Activated B cell treated with CpG ODN at 0.5 μM for 24 hours (primary cell): ENCODE measurements at regions not wholly inside any gene's neighbourhood (a gene's known extent, or its start where the extent isn't known, plus 50 kb on each side); places are given as distances from the start of the nearest gene placed in this dataset.

Source experiments
- ATAC-seq: fragments of 200-7000 bp; cut with Tn5 transposase; one replicate; pipeline ENCODE4 v1.10.0; 2021; ENCODE audit warnings: low read depth, mild to moderate bottlenecking, moderate library complexity
- CTCF ChIA-PET: fragments of 350-600 bp; sonication (Branson Sonifier 250); formaldehyde crosslinking; loops from one replicate; lab custom pipeline; 2021; ENCODE audit warnings: antibody characterized with exemption; lab: Charles Lee
- POLR2A ChIA-PET: fragments of 350-600 bp; sonication (Branson Sonifier 250); formaldehyde crosslinking; loops from one replicate; lab custom pipeline; 2021; ENCODE audit warnings: antibody characterized with exemption; lab: Charles Lee
- DNase-seq: peaks from one replicate; pipeline ENCODE4 v3.0.0; 2022
- H3K27ac Mint-ChIP-seq: one replicate; pipeline ENCODE4 v1.8.0; 2020; ENCODE audit warnings: mixed read lengths
- H3K27me3 Mint-ChIP-seq: one replicate; pipeline ENCODE4 v1.8.0; 2021; ENCODE audit warnings: mixed read lengths
- H3K36me3 Mint-ChIP-seq: one replicate; pipeline ENCODE4 v1.8.0; 2021; ENCODE audit warnings: low read depth, mixed read lengths
- H3K4me1 Mint-ChIP-seq: one replicate; pipeline ENCODE4 v1.8.0; 2021; ENCODE audit warnings: mixed read lengths
- H3K4me3 Mint-ChIP-seq: one replicate; pipeline ENCODE4 v1.8.0; 2020; ENCODE audit warnings: mild to moderate bottlenecking, mixed read lengths
- H3K9me3 Mint-ChIP-seq: one replicate; pipeline ENCODE4 v1.8.0; 2020; ENCODE audit warnings: mixed read lengths
- CTCF ChIP-seq: fragments of 200-600 bp; IDR thresholded peaks from one replicate; pipeline ENCODE4 v1.8.0; 2022; ENCODE audit warnings: antibody characterized with exemption, mild to moderate bottlenecking
- intact Hi-C: fragments of 100-400 bp; cut with micrococcal nuclease; formaldehyde crosslinking; loops from one replicate; pipeline ENCODE4 v1.15.1; 2024

- Mint-ChIP-seq H3K4me1 (no peaks in the 10 kb centered on the region), H3K27ac (no peak overlapping the region), H3K36me3 (no peaks in the 10 kb centered on the region), H3K27me3 (no peaks in the 10 kb centered on the region), H3K9me3 (no peaks in the 10 kb centered on the region), H3K4me3 (no peak overlapping the region)
- intact Hi-C loops, result no loop called here
- TF ChIP-seq CTCF, result no peak
- CTCF ChIA-PET, result no interaction called here
- POLR2A ChIA-PET, result no interaction called here
- ATAC-seq, result no peak
- DNase-seq, result no peak
Measured at GRCh38 chr4:43360296-43360695, 467.8 kb downstream of the GRXCR1 start.

- intact Hi-C loops, result no loop called here
- POLR2A ChIA-PET, result no interaction called here
- no peaks in the 10 kb centered on the region for H3K9me3 Mint-ChIP-seq
- H3K4me3 Mint-ChIP-seq, result no peak overlapping the region
- ATAC-seq (no peak), DNase-seq (no peak)
- H3K27ac Mint-ChIP-seq, result no peak overlapping the region
- H3K36me3 Mint-ChIP-seq, result no peaks in the 10 kb centered on the region
- no peaks in the 10 kb centered on the region for H3K4me1 Mint-ChIP-seq
- CTCF ChIA-PET, result no interaction called here
- no peak for TF ChIP-seq CTCF
- H3K27me3 Mint-ChIP-seq, result no peaks in the 10 kb centered on the region
Measured at GRCh38 chr4:43362875-43363636, 470.5 kb downstream of the GRXCR1 start.

- Mint-ChIP-seq H3K27me3 (no peaks in the 10 kb centered on the region), H3K4me1 (no peaks in the 10 kb centered on the region), H3K27ac (no peak overlapping the region), H3K36me3 (no peaks in the 10 kb centered on the region), H3K9me3 (no peaks in the 10 kb centered on the region), H3K4me3 (no peak overlapping the region)
- intact Hi-C loops, result no loop called here
- no peak for DNase-seq
- ChIA-PET CTCF (no interaction called here), POLR2A (no interaction called here)
- no peak for ATAC-seq
- TF ChIP-seq CTCF, result no peak
Measured at GRCh38 chr4:43369036-43369594, 476.6 kb downstream of the GRXCR1 start.

- H3K4me1 Mint-ChIP-seq, result no peaks in the 10 kb centered on the region
- DNase-seq, result no peak
- H3K27ac Mint-ChIP-seq, result no peak overlapping the region
- H3K36me3 Mint-ChIP-seq, result no peaks in the 10 kb centered on the region
- no peak for TF ChIP-seq CTCF
- H3K27me3 Mint-ChIP-seq, result no peaks in the 10 kb centered on the region
- ChIA-PET CTCF (no interaction called here), POLR2A (no interaction called here)
- H3K4me3 Mint-ChIP-seq, result no peak overlapping the region
- ATAC-seq, result no peak
- H3K9me3 Mint-ChIP-seq, result no peaks in the 10 kb centered on the region
- intact Hi-C loops, result no loop called here
Measured at GRCh38 chr4:43373201-43373600, 480.7 kb downstream of the GRXCR1 start.

- TF ChIP-seq CTCF, result no peak
- ATAC-seq (no peak), DNase-seq (no peak)
- ChIA-PET POLR2A (no interaction called here), CTCF (no interaction called here)
- no peaks in the 10 kb centered on the region for H3K9me3 Mint-ChIP-seq
- no peak overlapping the region for H3K4me3 Mint-ChIP-seq
- H3K27me3 Mint-ChIP-seq, result no peaks in the 10 kb centered on the region
- intact Hi-C loops, result no loop called here
- H3K36me3 Mint-ChIP-seq, result no peaks in the 10 kb centered on the region
- no peaks in the 10 kb centered on the region for H3K4me1 Mint-ChIP-seq
- no peak overlapping the region for H3K27ac Mint-ChIP-seq
Measured at GRCh38 chr4:43374216-43374751, 481.8 kb downstream of the GRXCR1 start.
